B cell (primary cell): ENCODE measurements at regions not wholly inside any gene's neighbourhood (a gene's known extent, or its start where the extent isn't known, plus 50 kb on each side); places are given as distances from the start of the nearest gene placed in this dataset.

Experiments
- ATAC-seq: fragments of 200-7000 bp; cut with Tn5 transposase; one replicate; pipeline ENCODE4 v1.10.0; 2021; ENCODE audit warnings: low read depth, mild to moderate bottlenecking, moderate number of reproducible peaks, moderate library complexity
- CTCF ChIA-PET: fragments of 350-600 bp; sonication (Branson Sonifier 250); formaldehyde crosslinking; loops from one replicate; lab custom pipeline; 2021; ENCODE audit warnings: antibody characterized with exemption, inconsistent platforms; lab: Charles Lee
- POLR2A ChIA-PET: fragments of 350-600 bp; sonication (Branson Sonifier 250); formaldehyde crosslinking; loops from one replicate; lab custom pipeline; 2021; ENCODE audit warnings: antibody characterized with exemption; lab: Charles Lee
- DNase-seq: peaks from one replicate; pipeline ENCODE4 v3.0.0; 2013
- H2AFZ ChIP-seq: 2 replicates; pipeline ENCODE4 v1.6.1; 2012; ENCODE audit warnings: mild to moderate bottlenecking, low read depth, low read length; ENCODE audit not compliant: insufficient read depth, poor library complexity, severe bottlenecking
- H3K27ac ChIP-seq, 2 donors: 1 replicate in 1 of 2; 2 replicates in 1 of 2; pipeline ENCODE4 v1.5.1; 2012 to 2013; ENCODE audit warnings: low read length in 2 of 2, mild to moderate bottlenecking in 2 of 2, moderate library complexity in 1 of 2
- H3K27me3 ChIP-seq, 4 experiments: fragments of 200-600 bp in 1 of 4; sonication (generic) in 1 of 4; replicated peaks in 1 of 4; 1 replicate in 2 of 4; 2 replicates in 2 of 4; pipeline versions ENCODE4 v1.6.1 to v1.7.0; 2013 to 2016; ENCODE audit warnings: low read length in 3 of 4, mild to moderate bottlenecking in 2 of 4, mixed read lengths in 1 of 4, moderate library complexity in 1 of 4; ENCODE audit not compliant: insufficient read depth in 4 of 4, control insufficient read depth in 3 of 4; ENCODE audit errors: control extremely low read depth in 1 of 4
- H3K36me3 ChIP-seq, 2 experiments: replicated peaks in 1 of 2; 1 replicate in 1 of 2; 2 replicates in 1 of 2; pipeline versions ENCODE4 v1.6.1 to v1.7.1; 2013; ENCODE audit warnings: low read length in 1 of 2; ENCODE audit not compliant: insufficient read depth in 2 of 2, control insufficient read depth in 1 of 2; ENCODE audit errors: control extremely low read depth in 1 of 2, extremely low read depth in 1 of 2
- H3K4me1 ChIP-seq, 2 donors: fragments of 200-600 bp in 1 of 2; sonication (generic) in 1 of 2; 1 replicate in 1 of 2; 2 replicates in 1 of 2; pipeline versions ENCODE4 v1.5.1 to v1.6.1; 2013 to 2017; ENCODE audit warnings: low read length in 2 of 2; ENCODE audit not compliant: control insufficient read depth in 2 of 2, insufficient read depth in 2 of 2
- H3K4me2 ChIP-seq: replicated peaks from 2 replicates; pipeline ENCODE3; 2012; ENCODE audit warnings: mild to moderate bottlenecking, low read depth, low read length; ENCODE audit not compliant: poor library complexity, severe bottlenecking
- H3K4me3 ChIP-seq, 5 experiments: fragments of 200-600 bp in 1 of 5; sonication (generic) in 1 of 5; 1 replicate in 3 of 5; 2 replicates in 2 of 5; pipeline versions ENCODE4 v1.5.1 to v1.7.0; 2011 to 2016; ENCODE audit warnings: low read length in 4 of 5, mild to moderate bottlenecking in 4 of 5, low read depth in 2 of 5, control low read depth in 1 of 5, moderate library complexity in 1 of 5; ENCODE audit not compliant: insufficient read depth in 1 of 5; ENCODE audit errors: control extremely low read depth in 1 of 5, extremely low read depth in 1 of 5
- H3K79me2 ChIP-seq: fragments of 200-600 bp; sonication (generic); one replicate; pipeline ENCODE4 v1.6.0; 2016; ENCODE audit warnings: low read length; ENCODE audit not compliant: control insufficient read depth, insufficient read depth
- H3K9ac ChIP-seq: fragments of 200-600 bp; sonication (generic); 2 replicates; pipeline ENCODE4 v1.6.1; 2017; ENCODE audit warnings: mild to moderate bottlenecking, low read length, moderate library complexity
- H3K9me3 ChIP-seq, 3 donors: one replicate each; pipeline versions ENCODE4 v1.6.1 to v1.7.1; 2013; ENCODE audit warnings: low read length in 2 of 3; ENCODE audit not compliant: control insufficient read depth in 2 of 3, insufficient read depth in 1 of 3; ENCODE audit errors: control extremely low read depth in 1 of 3
- H4K20me1 ChIP-seq: 2 replicates; pipeline ENCODE4 v1.6.0; 2012; ENCODE audit warnings: mild to moderate bottlenecking, low read length; ENCODE audit not compliant: insufficient read depth, control insufficient read depth, poor library complexity, severe bottlenecking
- H3K27ac Mint-ChIP-seq: one replicate; pipeline ENCODE4 v1.8.0; 2021; ENCODE audit warnings: mixed read lengths
- H3K27me3 Mint-ChIP-seq: one replicate; pipeline ENCODE4 v1.8.0; 2021; ENCODE audit warnings: mixed read lengths
- H3K4me1 Mint-ChIP-seq: one replicate; pipeline ENCODE4 v1.8.0; 2021; ENCODE audit warnings: mixed read lengths
- H3K4me3 Mint-ChIP-seq: one replicate; pipeline ENCODE4 v1.8.0; 2021; ENCODE audit warnings: mixed read lengths
- H3K9me3 Mint-ChIP-seq: one replicate; pipeline ENCODE4 v1.8.0; 2022; ENCODE audit warnings: mixed read lengths; ENCODE audit not compliant: insufficient read depth
- CTCF ChIP-seq: fragments of 200-600 bp; IDR thresholded peaks from one replicate; pipeline ENCODE4 v1.8.0; 2022; ENCODE audit warnings: antibody characterized with exemption, mild to moderate bottlenecking
- EZH2 ChIP-seq: IDR thresholded peaks from 2 replicates; pipeline ENCODE4 v1.6.1; 2012; ENCODE audit warnings: borderline replicate concordance, low read depth, mild to moderate bottlenecking, moderate library complexity, low read length; ENCODE audit not compliant: insufficient read depth, poor library complexity, severe bottlenecking
- WGBS: methylation state at CpG from one replicate; pipeline ENCODE4 v1.1.5; 2013; ENCODE audit warnings: missing lambda C conversion rate; ENCODE audit not compliant: insufficient coverage; 5-methylcytosine and 5-hydroxymethylcytosine counted together
- intact Hi-C: fragments of 100-400 bp; cut with micrococcal nuclease; formaldehyde crosslinking; loops from one replicate; pipeline ENCODE4 v1.10.0; 2022

DNA sequence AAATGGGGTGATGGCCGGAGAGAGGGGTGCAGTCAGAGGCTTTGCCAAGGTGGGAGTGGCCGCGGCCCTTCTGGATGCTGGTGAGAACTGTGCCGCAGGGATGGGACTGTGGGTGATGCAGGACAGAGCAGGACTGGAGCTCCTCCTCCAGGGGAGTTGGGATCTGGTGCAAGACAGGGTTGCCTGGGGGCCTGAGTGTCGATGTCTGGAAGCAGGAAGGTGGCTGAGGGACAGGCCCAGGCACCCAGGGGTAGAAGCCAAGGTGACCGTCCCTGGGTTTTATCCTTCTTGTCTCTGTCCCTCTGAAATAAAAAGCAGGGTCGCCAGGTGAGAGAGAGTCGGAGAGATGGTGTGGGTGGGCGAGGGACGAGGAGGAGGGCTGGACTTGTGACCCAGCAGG, 89.1 kb upstream of the IER5L start:
- Histone ChIP-seq H3K4me2 (no peak overlapping the region), H3K4me1 (peaks cover 21 to 22% of the 10 kb centered on the region in 2 donors), H3K79me2 (no peaks in the 10 kb centered on the region), H3K27me3 (peaks cover 0 to 17% (median 5%) of the 10 kb centered on the region in 4 experiments), H3K36me3 (no peaks in the 10 kb centered on the region), H3K27ac (no peak overlapping the region), H3K9me3 (no peaks in the 10 kb centered on the region), H3K9ac (no peak overlapping the region), H4K20me1 (no peaks in the 10 kb centered on the region), H3K4me3 (no peak overlapping the region), H2AFZ (no peak overlapping the region)
- H3K4me3 Mint-ChIP-seq: no peak overlapping the region
- ATAC-seq (no peak), DNase-seq (no peak)
- WGBS: 96% methylated on average over 10 of the region's 10 CpGs
- no peaks in the 10 kb centered on the region for H3K9me3 Mint-ChIP-seq
- H3K27me3 Mint-ChIP-seq: peaks cover 35% of the 10 kb centered on the region
- peaks cover 21% of the 10 kb centered on the region for H3K4me1 Mint-ChIP-seq
- H3K27ac Mint-ChIP-seq: no peak overlapping the region
- TF ChIP-seq CTCF (no peak), EZH2 (no peak)
- ChIA-PET CTCF (no interaction called here), POLR2A (no interaction called here)
- intact Hi-C loops: no loop called here

- DNase-seq: no peak
- CTCF ChIA-PET: no interaction called here
- TF ChIP-seq EZH2: no peak
- TF ChIP-seq CTCF: no peak
- peaks cover 36% of the 10 kb centered on the region for H3K27me3 Mint-ChIP-seq
- peaks cover 18% of the 10 kb centered on the region for H3K4me1 Mint-ChIP-seq
- Histone ChIP-seq H3K9ac (no peak overlapping the region), H4K20me1 (no peaks in the 10 kb centered on the region), H3K9me3 (no peaks in the 10 kb centered on the region), H2AFZ (no peak overlapping the region), H3K4me3 (no peak overlapping the region), H3K36me3 (no peaks in the 10 kb centered on the region), H3K4me2 (no peak overlapping the region), H3K79me2 (no peaks in the 10 kb centered on the region), H3K27me3 (peaks cover 0 to 16% (median 6%) of the 10 kb centered on the region in 4 experiments), H3K27ac (no peak overlapping the region), H3K4me1 (peaks cover 18 to 20% of the 10 kb centered on the region in 2 donors)
- H3K4me3 Mint-ChIP-seq: no peak overlapping the region
- 99% methylated on average over 4 of the region's 5 CpGs for WGBS
- H3K9me3 Mint-ChIP-seq: no peaks in the 10 kb centered on the region
- intact Hi-C loops: no loop called here
- ATAC-seq: no peak
- POLR2A ChIA-PET: no interaction called here
- H3K27ac Mint-ChIP-seq: no peak overlapping the region
Observed at GRCh38 chr9:129266536-129266935, 88.5 kb upstream of the IER5L start.
